HG03520 (cell line): ENCODE measurements at regions not wholly inside any gene's neighbourhood (a gene's known extent, or its start where the extent isn't known, plus 50 kb on each side); places are given as distances from the start of the nearest gene placed in this dataset.
A peak's percentile ranks its signal among the peaks of the same experiment; 100 is the strongest.
"Not testable (repeated sequence)": the region's sequence is repeated elsewhere in the genome, so short reads cannot be mapped to it uniquely, and the experiment has no call there.

ENCODE experiments used
- ATAC-seq: cut with Tn5 transposase; IDR thresholded peaks from one replicate; pipeline ENCODE4 v1.9.1; 2021; ENCODE audit warnings: mild to moderate bottlenecking, moderate library complexity; ENCODE audit not compliant: unreplicated experiment

- ATAC-seq = no peak
Observed at GRCh38 chr1:198967566-198967965, 328.7 kb downstream of the PTPRC start.

- ATAC-seq = no peak
Observed at GRCh38 chr1:198968866-198969265, 330.0 kb downstream of the PTPRC start.

GRCh38 chr1:198969981-198970380 lies 331.1 kb downstream of the PTPRC start:
- no peak for ATAC-seq

- no peak for ATAC-seq
Observed at GRCh38 chr1:198970916-198971315, 332.1 kb downstream of the PTPRC start.

- ATAC-seq = no peak
Observed at GRCh38 chr1:198977909-198978308, 339.1 kb downstream of the PTPRC start.

GRCh38 chr1:198978523-198978922 lies 339.7 kb downstream of the PTPRC start:
- ATAC-seq = no peak

GRCh38 chr1:198986036-198986435 lies 347.2 kb downstream of the PTPRC start:
- ATAC-seq = no peak

- ATAC-seq = no peak
Observed at GRCh38 chr1:198986442-198986841, 347.6 kb downstream of the PTPRC start.

GRCh38 chr1:199002661-199003060 lies 363.8 kb downstream of the PTPRC start:
- ATAC-seq = no peak

- ATAC-seq = no peak
Observed at GRCh38 chr1:199007423-199007822, 368.6 kb downstream of the PTPRC start.

GRCh38 chr1:199009447-199009846 lies 370.6 kb downstream of the PTPRC start:
- peak; percentile 58 for ATAC-seq

- no peak for ATAC-seq
Observed at GRCh38 chr1:199010492-199010891, 371.7 kb downstream of the PTPRC start.

GRCh38 chr1:199010933-199011332 lies 372.1 kb downstream of the PTPRC start:
- no peak for ATAC-seq

GRCh38 chr1:199015799-199016198 lies 377.0 kb downstream of the PTPRC start:
- no peak for ATAC-seq

GRCh38 chr1:199018471-199019135 lies 379.8 kb downstream of the PTPRC start:
- no peak for ATAC-seq

GRCh38 chr1:199020051-199020450 lies 381.2 kb downstream of the PTPRC start:
- ATAC-seq = no peak

GRCh38 chr1:199020904-199021303 lies 382.1 kb downstream of the PTPRC start:
- no peak for ATAC-seq

- no peak for ATAC-seq
Observed at GRCh38 chr1:199029401-199029800, 390.6 kb downstream of the PTPRC start.

- no peak for ATAC-seq
Observed at GRCh38 chr1:199029855-199030254, 391.0 kb downstream of the PTPRC start.

GRCh38 chr1:199030541-199030940 lies 391.7 kb downstream of the PTPRC start:
- not testable (repeated sequence) for ATAC-seq

- not testable (repeated sequence) for ATAC-seq
Observed at GRCh38 chr1:199031170-199031569, 392.3 kb downstream of the PTPRC start.

GRCh38 chr1:199032479-199032878 lies 393.6 kb downstream of the PTPRC start:
- not testable (repeated sequence) for ATAC-seq

- ATAC-seq = no peak
Observed at GRCh38 chr1:199033661-199034060, 394.8 kb downstream of the PTPRC start.
